ENCODE measurements at regions not wholly inside any gene's neighbourhood (a gene's known extent, or its start where the extent isn't known, plus 50 kb on each side); places are given as distances from the start of the nearest gene placed in this dataset.

GRCh38 chrX:42106556-42106955, 183.2 kb upstream of the CASK start:
- DNase-seq (ENCODE audit: low spot score) (no peak), ATAC-seq (ENCODE audit: insufficient number of reproducible peaks, low FRiP score, low read depth) (no peak)
- H3K4me1 ChIP-seq (ENCODE audit: control insufficient read depth in 1 of 2, low read depth in 2 of 2): no peaks in the 10 kb centered on the region
- H3K27ac ChIP-seq: no peak overlapping the region
- H3K9me3 ChIP-seq: no peaks in the 10 kb centered on the region
- TF ChIP-seq, protein P1, sequence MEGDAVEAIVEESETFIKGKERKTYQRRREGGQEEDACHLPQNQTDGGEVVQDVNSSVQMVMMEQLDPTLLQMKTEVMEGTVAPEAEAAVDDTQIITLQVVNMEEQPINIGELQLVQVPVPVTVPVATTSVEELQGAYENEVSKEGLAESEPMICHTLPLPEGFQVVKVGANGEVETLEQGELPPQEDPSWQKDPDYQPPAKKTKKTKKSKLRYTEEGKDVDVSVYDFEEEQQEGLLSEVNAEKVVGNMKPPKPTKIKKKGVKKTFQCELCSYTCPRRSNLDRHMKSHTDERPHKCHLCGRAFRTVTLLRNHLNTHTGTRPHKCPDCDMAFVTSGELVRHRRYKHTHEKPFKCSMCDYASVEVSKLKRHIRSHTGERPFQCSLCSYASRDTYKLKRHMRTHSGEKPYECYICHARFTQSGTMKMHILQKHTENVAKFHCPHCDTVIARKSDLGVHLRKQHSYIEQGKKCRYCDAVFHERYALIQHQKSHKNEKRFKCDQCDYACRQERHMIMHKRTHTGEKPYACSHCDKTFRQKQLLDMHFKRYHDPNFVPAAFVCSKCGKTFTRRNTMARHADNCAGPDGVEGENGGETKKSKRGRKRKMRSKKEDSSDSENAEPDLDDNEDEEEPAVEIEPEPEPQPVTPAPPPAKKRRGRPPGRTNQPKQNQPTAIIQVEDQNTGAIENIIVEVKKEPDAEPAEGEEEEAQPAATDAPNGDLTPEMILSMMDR (IDR thresholded peaks at IDR 0.05): no peak
- no peaks in the 10 kb centered on the region for H3K36me3 ChIP-seq
- no peaks in the 10 kb centered on the region for H3K27me3 ChIP-seq (replicated peaks; ENCODE audit: insufficient read depth)
- no peak overlapping the region for H3K4me3 ChIP-seq

DNA sequence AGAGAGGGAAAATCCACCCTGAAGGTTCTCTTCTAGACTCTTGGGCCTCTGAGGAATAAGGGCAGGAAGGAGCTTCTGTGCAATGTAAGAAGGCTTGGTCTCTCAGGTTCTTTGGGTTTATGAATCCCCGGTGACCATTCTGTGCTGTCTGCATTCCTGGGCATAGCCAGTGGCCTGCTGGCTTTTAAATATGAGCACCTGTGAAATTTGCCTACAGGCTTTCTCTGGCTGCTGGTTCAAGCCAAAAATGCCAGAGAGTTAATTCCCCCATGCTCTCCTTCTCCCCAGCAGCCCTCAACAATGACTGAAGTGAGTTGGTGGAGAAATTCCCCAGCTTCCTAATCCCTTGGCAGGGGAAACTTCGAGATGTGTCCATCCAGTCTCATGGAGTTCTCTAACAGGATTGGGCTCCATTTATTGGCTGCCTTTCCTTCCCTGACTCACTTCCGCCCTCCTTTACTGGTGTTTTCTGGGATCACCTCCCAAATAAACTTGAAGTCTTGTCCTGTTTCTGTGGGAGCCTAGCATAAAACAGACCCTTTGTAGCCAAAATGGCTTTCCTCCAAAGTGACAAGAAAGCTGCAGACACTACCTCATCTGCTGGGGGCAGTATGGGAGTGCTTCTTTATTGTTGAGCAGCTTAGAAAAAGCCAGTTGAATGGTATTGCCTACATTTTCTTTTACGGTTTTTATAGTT, 179.4 kb upstream of the CASK start:
- Histone ChIP-seq H3K9me3 (no peaks in the 10 kb centered on the region), H3K27me3 (replicated peaks; ENCODE audit: insufficient read depth) (no peaks in the 10 kb centered on the region), H3K4me3 (no peak overlapping the region), H3K27ac (peak overlapping the region in 1 of 2 donors; percentile 55), H3K36me3 (no peaks in the 10 kb centered on the region), H3K4me1 (ENCODE audit: control insufficient read depth in 1 of 2, low read depth in 2 of 2) (no peaks in the 10 kb centered on the region)
- DNase-seq (ENCODE audit: low spot score): peak; percentile 2
- peak; percentile 60 for ATAC-seq (ENCODE audit: insufficient number of reproducible peaks, low FRiP score, low read depth)
- TF ChIP-seq, protein P1 (IDR thresholded peaks at IDR 0.05): no peak

DNA sequence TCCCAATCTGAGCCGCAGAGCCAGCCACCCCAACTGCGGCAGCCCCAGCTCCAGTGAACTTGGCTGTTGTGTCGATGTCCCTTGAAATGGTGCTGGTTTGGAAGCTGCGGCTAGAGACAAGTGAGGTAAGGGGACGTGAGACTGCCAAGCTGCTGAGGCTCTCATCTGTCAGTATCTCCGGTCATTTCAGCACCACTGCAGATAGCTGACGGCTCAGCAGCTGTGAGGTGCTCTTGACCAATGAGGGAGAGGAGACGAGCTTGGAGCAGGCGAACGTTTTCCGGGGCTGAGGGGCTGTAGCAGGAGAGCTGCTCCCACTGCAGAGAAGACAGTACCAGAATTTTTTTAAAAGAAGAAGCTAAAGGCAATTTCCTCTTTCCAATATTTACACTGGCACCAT, 175.5 kb upstream of the CASK start:
- DNase-seq (ENCODE audit: low spot score): no peak
- H3K27me3 ChIP-seq (replicated peaks; ENCODE audit: insufficient read depth): no peaks in the 10 kb centered on the region
- no peak for ATAC-seq (ENCODE audit: insufficient number of reproducible peaks, low FRiP score, low read depth)
- H3K4me1 ChIP-seq (ENCODE audit: control insufficient read depth in 1 of 2, low read depth in 2 of 2): no peaks in the 10 kb centered on the region
- no peak overlapping the region for H3K4me3 ChIP-seq
- H3K27ac ChIP-seq: no peak overlapping the region
- TF ChIP-seq, protein P1 (IDR thresholded peaks at IDR 0.05): no peak
- H3K9me3 ChIP-seq: no peaks in the 10 kb centered on the region
- H3K36me3 ChIP-seq: no peaks in the 10 kb centered on the region

DNA sequence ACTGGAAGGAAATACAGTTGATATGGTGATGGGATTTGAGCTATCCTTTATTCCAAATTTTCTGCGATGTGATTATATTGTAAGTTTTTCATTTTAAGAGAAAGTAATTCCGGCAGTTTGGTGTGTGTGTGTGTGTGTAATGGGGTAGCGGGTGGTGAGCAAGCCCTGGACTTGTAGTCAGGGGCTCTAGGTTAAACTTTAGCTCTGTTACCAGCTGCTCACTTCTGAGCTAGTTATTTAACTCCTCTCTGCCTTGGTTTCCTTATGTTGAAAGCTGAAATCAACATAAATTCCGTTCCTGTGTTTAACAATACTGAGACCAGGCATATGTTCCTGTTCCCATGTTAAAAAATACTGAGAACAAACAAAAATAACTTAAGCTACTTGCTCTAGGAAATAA, 174.1 kb upstream of the CASK start:
- Histone ChIP-seq H3K27ac (no peak overlapping the region), H3K9me3 (no peaks in the 10 kb centered on the region), H3K4me3 (no peak overlapping the region), H3K27me3 (replicated peaks; ENCODE audit: insufficient read depth) (no peaks in the 10 kb centered on the region), H3K4me1 (ENCODE audit: control insufficient read depth in 1 of 2, low read depth in 2 of 2) (no peaks in the 10 kb centered on the region), H3K36me3 (no peaks in the 10 kb centered on the region)
- no peak for ATAC-seq (ENCODE audit: insufficient number of reproducible peaks, low FRiP score, low read depth)
- TF ChIP-seq, protein P1 (IDR thresholded peaks at IDR 0.05): no peak
- no peak for DNase-seq (ENCODE audit: low spot score)

GRCh38 chrX:42096265-42096920, 173.0 kb upstream of the CASK start:
- Histone ChIP-seq H3K4me1 (ENCODE audit: control insufficient read depth in 1 of 2, low read depth in 2 of 2) (no peaks in the 10 kb centered on the region), H3K4me3 (no peak overlapping the region), H3K27me3 (replicated peaks; ENCODE audit: insufficient read depth) (no peaks in the 10 kb centered on the region), H3K36me3 (no peaks in the 10 kb centered on the region), H3K9me3 (no peaks in the 10 kb centered on the region), H3K27ac (peak overlapping the region in 1 of 2 donors; percentile 7)
- TF ChIP-seq, protein P1 (IDR thresholded peaks at IDR 0.05): no peak
- DNase-seq (ENCODE audit: low spot score) (no peak), ATAC-seq (ENCODE audit: insufficient number of reproducible peaks, low FRiP score, low read depth) (no peak)

Measured in thoracic aorta (tissue), 2 donors.